ENCODE measurements at regions not wholly inside any gene's neighbourhood (a gene's known extent, or its start where the extent isn't known, plus 50 kb on each side); places are given as distances from the start of the nearest gene placed in this dataset.

DNA sequence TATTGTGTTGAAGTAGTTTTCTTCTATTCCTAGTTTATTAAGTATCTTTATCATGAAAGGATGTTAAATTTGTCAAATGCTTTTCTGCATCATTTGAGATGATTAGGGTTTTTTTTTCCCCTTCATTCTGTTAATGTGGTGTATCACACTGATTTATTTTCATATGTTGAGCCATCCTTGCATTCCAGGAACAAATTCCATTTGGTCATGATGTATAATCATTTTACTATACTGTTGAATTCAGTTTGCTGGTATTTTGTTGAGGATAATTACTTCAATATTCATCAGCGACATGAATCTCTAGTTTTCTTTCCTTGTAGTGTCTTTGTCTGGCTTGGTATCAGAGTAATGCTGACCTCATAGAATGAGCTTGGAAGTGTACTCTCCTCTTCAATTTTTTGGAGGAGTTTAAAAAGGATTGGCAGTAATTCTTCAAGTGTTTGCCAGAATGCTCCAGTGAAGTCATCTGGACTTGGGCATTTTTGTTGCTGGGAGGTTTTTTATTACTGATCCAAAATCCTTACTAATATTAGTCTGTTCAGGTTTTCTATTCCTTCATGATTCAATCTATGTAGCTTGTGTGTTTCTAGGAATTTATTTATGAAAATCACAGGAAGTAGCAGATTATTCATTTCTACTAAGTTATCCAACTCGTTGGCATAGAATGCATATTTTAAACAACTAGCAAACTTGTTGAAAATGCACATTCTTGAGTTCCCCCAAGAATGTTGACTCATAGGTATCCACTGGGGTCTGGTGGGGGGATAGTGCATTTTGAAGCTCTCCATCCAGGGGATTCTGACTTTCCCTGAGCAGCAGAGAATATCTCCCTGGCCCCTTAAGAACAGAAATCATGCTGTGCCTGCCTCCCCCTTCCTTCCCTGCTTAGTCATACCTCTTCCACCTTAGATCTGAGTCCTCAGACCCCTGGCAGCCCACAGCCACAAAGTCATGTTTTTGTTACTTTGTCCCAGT lies 187.1 kb downstream of the BMP7 start:
- DNase-seq = no peak

GRCh38 chr20:57080796-57081195 lies 185.6 kb downstream of the BMP7 start:
- peak in 11 of 51 donors; percentile 1 to 39 (median 13) for DNase-seq

DNA sequence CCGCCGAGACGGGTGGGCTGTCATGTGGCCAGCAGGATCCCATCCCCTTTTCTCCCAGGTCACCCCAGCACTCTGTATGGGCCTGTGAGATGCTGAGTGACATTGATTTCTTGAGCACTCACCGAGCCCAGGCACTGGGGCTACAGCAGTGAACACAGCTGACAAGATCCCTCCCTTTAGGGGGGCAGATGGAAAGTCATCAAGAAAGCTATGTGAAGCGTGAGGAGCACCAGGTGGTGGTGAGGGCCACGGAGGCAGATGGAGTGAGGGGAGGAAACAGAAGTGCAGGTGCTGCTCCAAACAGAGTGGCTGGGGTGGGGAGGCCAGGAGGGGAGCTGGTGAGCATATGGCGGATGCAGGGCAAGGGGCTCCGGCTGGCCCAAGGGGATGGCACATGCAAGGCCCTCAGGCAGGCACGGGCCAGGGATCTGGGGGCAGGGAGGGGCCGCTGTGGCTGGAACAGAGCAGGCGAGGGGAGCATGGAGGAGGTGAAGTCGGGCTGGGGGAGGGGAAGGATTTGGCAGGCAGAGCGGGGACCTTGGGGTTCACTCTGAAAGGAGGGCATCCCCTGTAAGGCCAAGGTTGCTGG lies 184.0 kb downstream of the BMP7 start:
- DNase-seq = no peak

GRCh38 chr20:57083072-57083471 lies 183.4 kb downstream of the BMP7 start:
- no peak for DNase-seq

GRCh38 chr20:57086066-57086465 lies 180.4 kb downstream of the BMP7 start:
- DNase-seq = no peak

GRCh38 chr20:57087102-57087501 lies 179.3 kb downstream of the BMP7 start:
- DNase-seq = no peak

GRCh38 chr20:57087705-57088104 lies 178.7 kb downstream of the BMP7 start:
- DNase-seq = no peak

DNA sequence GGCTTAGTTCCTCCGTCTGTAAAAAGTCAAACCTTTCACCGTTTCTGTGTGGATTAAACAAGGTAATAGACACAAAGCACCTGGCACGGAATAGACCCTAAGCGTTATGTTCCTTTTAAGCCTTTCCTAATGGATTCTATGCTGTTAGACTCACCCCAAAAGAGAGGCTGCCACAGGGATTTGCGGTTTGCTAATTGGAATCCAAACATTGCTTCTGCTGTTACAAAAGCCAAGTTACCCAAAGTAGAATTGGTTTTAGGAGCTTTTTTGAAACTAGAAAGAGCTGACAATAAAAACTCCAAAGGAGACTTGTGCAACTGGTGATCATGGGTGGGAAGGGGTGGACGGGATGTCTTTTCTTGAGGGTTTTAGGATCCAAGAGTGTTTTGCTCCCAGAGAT lies 178.0 kb downstream of the BMP7 start:
- no peak for DNase-seq

DNA sequence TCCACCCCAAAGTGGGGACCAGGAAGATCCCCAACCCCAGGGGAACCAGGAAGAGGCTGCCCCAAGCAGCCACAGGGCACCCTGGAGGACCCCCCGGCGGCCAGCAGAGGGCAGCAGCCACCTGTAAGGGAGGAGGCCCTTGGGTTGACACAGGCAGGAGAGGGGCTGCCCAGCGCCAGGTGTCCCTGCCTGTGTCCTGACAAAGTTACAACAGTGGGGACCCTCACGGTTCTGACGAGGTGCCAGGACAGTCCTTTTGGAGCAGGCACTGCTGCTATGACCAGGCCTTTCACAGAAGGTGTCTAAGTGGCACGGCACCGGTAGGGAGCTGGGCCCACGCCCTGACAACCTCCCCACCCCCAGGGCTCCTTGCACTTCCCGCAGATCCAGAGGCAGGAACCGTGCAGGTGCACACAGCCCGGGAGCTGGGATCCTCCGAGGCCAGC lies 176.7 kb downstream of the BMP7 start:
- DNase-seq = peak in 48 of 51 donors; percentile 12 to 86 (median 57)

DNA sequence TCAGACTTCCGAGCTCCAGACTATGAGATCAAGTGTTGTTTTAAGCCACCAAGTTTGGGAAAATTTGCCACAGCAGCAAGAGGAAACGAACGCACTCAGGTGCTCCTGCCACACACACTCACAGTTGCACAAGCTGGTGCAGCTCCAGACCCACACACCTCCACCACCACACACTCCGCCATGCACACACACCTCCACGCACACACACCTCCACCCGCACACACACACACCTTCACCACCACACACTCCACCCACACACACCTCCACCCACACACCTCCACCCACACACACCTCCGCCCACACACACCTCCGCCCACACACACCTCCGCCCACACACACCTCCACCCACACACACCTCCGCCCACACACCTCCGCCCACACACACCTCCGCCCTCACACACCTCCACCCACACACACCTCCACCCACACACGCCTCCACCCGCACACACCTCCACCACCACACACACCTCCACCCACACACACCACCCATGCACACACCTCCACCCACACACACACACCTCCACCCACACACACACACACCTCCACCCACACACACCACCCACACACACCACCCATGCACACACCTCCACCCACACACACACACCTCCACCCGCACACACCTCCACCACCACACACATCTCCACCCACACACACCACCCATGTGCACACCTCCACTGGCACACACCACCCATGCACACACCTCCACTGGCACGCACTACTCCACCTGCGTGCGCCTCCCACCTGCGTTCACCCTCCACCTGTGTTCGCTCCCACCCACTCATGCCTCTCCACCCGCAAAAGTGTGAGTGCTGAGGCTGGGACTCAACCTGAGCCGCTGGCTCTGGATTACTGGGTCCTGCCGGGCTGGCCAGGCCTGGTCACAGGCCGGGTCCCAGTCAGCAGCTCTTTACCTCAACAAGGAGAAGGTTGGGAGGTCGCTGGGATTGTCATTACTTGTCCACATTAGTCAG lies 175.6 kb downstream of the BMP7 start:
- DNase-seq = no peak

DNA sequence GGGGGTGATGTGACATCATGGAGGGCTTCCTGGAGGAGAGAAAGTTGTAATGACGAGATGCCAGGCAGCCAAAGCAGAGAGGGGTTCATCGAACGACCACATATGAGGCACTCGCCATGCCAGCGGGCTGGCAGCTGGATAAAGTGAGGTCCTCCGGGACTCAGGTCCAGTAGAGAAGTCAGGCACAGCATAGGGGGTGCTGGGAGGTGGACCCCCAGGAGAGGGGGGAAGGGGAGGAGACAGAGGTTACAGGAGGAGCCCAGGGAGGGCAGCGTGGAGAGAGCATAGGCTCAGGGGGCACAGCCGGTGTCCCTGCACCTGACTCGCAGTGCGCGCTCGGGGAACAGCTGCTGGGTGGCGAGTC lies 174.7 kb downstream of the BMP7 start:
- no peak for DNase-seq

DNA sequence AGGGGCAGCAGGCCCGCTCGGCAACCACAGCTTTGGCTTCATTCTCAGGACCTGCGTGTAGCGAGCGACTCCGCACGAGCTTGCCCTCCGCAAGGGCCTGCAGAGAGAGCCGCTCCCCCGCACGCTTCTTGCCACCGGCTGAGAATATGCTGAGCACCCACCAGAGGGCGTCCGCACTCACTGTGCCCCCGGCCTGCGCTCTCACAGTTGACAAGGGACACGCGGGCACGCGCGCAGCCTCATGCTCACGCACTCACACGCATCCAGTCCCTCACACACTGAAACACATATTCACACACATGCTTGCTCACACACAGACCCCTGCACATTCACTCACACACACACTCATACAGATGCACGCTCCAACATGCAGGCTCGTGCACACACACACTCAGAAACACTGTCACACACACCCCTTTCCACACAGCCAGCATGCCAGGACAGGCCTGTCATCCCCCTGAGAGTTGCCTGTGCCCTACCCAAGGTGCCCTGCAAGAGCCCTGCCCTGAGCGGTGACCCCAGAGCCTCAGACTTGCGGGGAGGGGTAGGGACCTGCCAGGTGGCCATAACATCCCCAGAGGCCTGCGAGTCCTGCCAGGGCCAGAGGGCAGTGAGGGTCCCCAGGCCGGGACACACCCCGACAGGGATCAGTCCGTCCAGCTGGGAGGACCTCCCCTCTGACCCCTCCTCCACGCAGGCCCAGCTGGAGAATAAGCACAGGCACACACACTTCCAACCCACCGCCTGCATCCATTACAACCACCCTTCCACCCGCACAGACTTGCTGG lies 174.1 kb downstream of the BMP7 start:
- DNase-seq = peak in 48 of 51 donors; percentile 2 to 86 (median 58)

- DNase-seq = no peak
These were observed 173.4 kb downstream of the BMP7 start for GRCh38 chr20:57092900-57093530.

GRCh38 chr20:57093766-57094165 lies 172.7 kb downstream of the BMP7 start:
- DNase-seq = no peak

- DNase-seq = no peak
These were observed 172.1 kb downstream of the BMP7 start for GRCh38 chr20:57094252-57094891.

DNA sequence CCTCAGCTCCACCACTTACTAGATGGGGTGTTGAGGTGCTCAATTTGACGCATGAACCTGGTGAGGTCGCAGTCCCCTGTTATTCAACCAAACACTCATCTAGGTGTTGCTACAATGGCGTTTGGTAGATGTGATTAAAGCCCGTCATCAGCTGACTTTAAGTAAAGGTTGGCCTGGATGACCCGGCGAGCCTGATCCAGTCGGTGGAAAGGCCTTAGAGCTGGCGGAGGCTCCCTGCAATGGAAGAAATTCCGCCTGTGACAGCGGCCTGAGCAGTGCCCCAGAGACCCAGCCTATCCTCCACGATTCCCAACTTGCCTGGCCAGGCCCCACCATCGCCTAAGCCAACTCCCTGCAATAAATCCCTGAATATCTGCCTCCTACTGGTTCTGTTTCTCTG lies 171.4 kb downstream of the BMP7 start:
- DNase-seq = no peak

DNA sequence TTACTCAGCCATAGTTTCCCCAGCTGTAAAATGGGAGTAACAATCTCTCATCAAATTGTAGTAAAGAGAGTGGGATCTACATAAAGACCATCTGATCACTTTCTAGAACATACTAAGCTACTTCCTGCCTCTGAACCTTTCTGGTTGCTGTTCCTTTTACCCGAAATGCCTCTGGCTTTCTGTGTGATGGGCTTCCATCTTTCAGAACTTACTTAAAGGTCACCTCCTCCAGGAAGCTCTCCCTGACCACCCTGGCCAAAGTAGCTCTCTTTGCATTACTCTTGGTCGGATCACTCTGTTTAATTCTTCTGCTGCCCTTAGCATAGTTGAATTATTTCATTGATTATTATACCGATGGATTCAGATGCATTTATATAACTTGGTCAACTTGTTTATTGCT lies 171.0 kb downstream of the BMP7 start:
- DNase-seq = no peak

DNA sequence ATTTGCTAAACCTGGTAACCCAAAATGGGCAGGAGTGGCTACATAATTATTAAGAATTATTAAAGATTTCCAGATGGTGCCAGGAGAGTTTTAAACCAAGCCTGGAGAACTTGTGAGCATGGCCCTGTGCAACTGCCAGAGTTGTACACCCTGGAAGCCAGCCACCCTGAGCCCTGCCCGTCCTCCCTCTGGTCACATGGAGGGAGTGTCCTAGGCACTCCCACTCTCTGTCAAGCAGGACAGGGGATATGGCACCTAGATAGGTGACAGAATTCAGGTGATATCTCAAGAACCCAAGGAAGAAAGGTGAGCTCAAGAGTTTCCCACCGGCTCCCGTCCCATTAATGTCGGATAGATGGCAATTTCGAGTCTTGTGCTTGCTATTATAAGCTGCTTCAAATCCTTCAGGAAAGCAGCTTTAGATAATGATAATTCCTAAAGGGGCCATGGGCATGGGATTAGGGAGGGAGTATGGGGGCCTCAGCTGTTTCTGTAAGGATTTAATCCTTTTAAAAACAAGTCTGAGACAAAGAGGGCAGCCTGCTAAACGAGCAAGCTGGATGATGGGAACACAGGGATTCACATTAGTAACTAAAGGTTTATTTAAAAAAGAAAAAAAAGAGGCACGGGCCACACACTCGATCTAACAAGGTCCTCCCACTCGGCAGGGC lies 169.1 kb downstream of the BMP7 start:
- DNase-seq = peak in 1 of 51 donors; percentile 3

DNA sequence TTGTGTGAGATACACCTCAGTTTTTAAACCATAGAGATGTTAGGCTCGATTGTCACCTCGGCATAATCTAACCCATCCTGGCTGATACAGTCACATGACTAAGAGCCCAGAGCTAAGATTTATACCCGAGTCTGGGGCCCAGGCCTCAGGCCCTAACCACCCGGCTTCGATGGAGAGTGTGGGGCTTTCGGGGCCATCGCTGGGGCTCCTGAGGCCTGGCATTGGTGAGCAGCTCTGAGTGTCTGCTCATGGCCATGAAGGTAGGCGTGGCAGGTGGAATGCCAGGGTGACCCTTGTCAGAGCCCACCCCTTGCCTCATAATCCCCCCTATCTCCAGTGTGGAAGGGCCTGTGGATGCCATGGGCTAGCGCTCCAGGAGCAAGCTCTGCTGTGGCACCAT lies 164.3 kb downstream of the BMP7 start:
- DNase-seq = no peak
